Left hindlimb (tissue), 1 donor: ENCODE measurements at regions not wholly inside any gene's neighbourhood (a gene's known extent, or its start where the extent isn't known, plus 50 kb on each side); places are given as distances from the start of the nearest gene placed in this dataset.
A peak's percentile ranks its signal among the peaks of the same experiment; 100 is the strongest.
"Not testable (repeated sequence)": the region's sequence is repeated elsewhere in the genome, so short reads cannot be mapped to it uniquely, and the experiment has no call there.

Experiments
- DNase-seq: peaks from one replicate; pipeline ENCODE4 v3.0.0-alpha.2; 2018

DNA sequence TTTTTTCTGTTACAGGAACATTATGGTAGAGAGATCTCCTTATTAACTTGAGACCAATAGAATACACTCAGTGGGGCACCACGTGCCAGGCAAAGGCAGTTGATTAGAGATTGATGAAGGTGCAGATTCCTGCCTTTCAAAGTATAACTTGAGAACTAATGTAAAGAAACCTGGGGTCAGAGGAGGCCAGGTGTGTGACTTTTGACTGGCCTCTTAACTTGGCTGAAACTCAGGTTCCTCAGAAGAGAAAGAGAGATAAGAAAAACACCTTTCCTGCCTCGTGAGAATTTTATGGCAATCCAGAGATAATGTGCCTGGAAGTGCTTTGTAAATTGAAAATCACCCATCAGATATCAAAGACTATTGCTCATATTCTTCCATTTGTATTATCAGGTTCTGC lies 110.7 kb upstream of the GZMB start:
- no peak for DNase-seq

DNA sequence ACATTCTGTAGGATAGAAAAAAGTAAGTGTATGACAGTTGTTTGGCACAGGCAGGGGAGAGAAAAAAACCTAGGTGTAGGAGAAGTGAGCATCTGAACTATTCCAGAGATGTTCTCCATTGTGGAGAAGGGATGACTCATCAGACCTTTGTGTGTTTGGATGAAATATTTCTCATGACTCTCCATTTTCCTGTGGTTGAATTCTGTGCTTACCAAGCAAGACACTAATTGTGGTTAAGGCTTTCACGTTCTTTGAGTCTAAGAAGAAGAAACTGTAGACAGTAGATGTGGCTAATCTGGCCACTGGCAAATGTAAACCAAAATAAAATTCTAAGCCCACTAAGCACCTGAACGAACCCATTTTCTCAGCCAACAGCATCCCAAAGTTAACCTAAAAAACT lies 107.9 kb upstream of the GZMB start:
- DNase-seq, result no peak

DNA sequence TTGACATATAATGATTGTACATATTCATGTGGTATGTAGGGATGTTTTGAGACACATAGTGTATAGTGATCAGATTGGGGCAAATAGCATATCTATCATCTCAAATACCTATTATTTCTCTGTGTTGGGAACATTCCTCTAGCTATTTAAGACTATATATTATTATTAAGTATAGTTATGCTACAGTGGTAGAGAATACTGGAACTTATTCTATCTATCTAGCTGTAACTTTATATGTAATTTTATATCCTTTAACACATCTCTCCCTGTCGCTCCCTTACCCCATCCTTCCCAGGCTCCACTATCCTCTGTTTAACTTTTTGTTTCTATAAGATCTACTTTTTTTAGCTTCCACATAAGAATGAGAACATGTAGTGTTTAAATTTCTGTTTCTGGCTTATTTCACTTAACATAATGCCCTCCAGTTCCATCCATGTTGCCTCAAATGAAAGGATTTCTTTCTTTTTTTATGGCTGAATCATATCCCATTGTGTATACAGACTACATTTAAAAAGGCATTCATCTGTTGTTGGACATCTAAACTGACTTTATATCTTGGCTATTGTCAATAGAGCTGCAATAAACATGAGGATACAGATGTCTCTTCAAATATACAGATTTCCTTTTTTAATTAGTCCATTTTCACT lies 102.1 kb upstream of the GZMB start:
- DNase-seq, result no peak

DNA sequence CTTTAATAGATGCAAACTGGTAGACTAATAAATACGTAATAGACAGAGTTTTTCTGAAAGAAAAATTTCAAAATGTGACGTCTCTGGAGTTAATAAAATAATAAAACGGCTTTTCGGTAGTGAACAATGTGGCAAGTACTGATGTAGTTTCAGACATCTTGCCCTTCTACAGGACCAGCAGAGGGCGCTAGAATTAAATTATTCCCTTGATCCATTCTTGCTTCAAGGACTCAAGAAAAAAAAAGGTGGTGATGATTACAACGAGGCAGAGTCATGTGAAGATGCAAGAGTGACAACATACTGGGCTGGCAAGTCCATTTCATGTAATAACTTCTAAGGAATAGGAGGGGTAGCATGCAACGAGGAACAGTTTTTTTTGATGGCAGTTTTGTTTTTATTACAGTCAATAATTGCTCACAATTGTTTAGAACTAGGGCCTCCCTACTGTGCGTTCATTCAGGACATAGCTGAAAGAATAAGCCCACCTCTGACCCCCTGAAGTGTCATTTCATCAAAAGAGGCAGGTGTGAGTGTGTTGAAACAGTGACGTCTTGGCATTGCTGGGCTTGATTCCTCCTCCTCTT lies 101.0 kb upstream of the GZMB start:
- no peak for DNase-seq

DNA sequence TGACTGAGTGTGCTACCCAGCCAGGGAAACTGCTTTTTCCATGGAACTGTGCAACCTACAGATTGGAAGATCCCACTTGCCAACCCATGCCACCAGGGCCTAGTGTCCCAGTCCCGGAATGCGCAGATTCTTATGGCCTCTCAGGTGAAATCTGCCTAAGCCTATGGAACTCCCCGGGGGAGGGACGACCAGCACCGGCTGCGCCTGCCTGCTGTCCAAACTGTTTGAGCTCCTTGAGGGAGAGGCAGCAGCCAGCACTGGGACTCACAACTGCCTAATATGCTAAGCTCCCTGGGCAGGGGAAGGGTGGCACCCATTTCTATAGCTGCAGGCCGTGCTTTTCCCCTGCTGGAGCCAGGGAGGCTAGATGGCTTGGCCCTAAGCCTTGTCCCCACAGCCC lies 92.5 kb upstream of the GZMB start:
- DNase-seq, result no peak

DNA sequence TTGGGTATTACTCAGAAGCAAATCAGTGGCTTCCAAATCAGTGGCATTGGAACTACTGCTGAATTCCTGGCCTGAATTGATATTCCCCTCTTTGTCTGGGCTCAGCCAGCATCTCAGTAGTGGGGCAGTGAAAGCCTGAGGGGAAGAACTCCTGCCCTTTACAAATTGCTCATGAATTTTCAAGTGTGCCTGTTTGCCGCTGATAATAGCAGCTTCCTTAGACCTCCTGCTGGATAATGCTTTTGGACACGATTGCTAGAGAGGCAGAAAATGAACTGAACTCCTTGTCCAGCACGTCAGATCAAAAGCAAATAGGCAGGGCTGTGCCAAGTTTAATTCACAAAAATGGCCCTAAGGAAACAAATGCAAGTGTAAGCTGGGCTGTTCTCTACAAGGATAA lies 91.3 kb upstream of the GZMB start:
- no peak for DNase-seq

DNA sequence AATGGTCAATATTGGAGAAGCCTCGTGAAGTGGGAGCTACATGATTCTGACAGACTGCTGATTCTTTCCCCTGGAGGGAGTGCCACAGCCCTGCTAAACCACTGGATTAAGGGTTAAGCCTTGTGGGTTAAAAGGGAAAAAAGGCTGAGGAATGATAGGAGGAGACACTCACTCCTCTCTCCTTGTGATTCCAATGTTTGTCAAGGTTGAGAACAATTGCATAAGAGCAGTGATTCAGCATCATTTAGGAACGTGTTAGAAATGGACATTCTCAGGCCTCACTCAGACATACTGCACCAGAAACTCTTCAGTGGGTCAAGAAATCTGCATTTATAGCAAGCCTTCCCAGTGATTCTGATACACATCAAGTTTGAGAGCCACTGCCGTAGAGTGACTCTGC lies 87.8 kb upstream of the GZMB start:
- no peak for DNase-seq

DNA sequence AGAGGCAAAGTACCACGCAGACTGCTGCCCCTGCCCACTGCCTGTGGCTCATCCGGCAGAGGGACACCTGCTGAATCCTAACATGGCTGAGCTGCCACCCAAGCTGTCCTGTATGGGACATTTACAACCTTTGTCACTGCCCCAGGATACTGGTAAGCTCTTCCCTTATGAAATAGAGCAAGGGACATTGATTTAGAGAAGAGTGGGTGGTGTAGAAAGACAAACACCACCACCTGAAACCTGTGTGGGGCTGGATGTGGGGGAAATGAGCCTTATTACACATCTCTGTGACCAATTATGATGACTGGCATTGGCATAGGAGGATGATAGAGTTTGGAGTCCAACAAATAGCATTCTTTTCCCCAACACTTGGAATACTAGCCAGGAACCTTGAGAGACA lies 81.2 kb upstream of the GZMB start:
- DNase-seq, result no peak

DNA sequence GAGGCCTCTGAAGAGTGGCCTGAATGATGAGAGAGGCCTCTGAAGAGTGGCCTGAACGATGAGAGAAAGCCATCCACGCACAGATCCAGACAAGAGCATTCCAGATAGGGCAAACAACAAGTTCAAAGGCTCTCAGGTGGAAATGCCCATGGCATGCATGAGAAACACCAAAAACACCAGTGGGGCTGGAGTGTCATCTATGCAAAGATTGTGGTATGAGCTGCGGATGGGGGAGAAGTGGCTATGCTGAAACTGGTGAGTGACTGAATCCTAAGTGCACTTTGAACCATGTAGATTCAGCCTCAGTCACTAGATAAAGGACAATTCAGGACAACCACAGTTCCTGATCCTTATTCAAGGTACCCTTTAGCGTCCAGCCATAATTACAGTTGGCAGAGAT lies 79.4 kb upstream of the GZMB start:
- no peak for DNase-seq

DNA sequence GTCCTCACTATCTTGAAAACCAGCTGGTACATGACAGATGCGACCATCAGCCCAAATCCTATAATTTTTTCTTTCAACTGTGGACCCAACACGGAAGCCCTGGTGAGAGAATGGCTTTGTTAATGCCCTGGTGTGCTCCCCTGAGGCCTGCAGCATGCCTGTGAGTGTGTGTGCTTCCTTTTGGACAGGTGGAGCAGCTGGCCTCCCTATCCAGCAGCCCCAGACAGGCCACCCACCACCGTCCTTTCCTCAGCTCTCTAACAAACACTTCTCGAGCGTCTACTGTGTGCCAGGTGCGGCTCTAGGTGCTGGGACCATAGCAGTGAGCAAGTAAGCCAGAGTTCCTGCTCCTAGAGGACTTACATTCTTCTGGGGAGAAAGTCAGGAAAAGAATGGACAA lies 78.9 kb upstream of the GZMB start:
- no peak for DNase-seq

DNA sequence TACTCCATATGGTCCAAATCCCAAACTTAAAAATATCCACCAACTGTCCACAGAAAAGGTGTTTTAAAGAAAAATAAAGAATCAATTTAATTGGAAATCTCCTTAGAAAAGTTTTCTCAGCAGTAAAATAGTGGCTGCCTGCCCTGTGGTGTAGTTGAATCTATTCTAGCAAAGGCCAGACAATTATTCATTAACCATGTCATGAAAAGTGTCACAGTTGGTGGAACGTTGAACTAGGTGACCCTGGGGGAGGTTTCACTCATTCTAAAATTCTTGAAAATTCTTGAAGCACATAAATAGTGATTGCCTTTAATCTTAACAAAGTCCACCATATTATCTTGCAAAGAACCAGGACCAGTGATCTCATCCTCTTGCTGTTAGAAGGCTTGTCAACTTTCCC lies 78.4 kb upstream of the GZMB start:
- no peak for DNase-seq

DNA sequence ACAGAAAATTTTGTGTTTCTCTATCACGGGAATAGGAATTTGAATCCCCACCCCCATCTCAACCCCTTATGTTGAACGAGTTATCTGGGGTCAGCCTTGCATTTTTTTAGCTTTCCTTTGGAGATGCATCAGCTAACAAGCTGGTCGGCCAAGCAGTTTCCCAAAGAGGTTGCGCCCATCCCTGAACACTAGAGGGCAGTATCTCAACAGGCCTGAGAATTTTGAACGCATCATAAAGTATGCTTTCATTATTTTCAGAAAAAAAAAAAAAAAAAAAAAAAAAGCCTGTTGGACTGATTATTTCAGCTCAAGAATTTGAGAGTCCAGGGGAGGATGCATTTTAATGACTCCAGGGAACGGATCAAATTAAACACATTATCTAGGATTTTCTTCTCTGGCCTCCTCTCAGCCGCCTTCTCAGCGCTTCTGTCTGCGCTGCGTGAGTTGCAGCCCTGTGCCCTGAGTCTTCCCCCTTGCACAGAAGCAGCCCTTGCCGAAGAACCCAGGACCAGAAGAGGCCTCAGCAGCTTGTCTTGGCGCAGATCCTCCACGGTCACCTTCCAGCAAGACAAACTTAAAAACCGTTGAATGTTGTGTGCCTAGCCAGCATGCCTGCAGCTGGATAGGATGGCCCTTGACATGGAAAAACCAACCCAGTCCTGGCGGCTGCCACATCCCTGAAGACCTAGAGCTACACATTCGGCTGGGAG lies 76.6 kb upstream of the GZMB start:
- DNase-seq, result peak; percentile 60

DNA sequence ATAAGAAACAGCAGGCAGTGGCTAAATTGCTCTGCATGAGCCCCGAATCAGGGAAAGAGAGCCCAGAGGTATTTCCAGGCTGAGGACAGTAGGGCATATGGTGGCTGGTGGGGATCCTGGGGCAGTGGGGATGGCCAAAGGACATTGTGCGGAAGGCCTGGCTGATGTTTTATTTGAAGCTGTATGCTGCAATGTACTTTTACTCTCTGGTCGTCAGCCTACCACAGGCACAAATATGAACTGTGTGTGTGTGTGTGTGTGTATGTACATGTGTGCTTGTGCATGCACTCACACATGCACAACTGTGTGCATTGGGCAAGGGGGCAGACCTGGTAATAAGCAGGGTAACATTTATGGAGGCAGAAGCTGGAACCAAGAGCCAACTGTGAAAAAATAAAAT lies 74.7 kb upstream of the GZMB start:
- no peak for DNase-seq

DNA sequence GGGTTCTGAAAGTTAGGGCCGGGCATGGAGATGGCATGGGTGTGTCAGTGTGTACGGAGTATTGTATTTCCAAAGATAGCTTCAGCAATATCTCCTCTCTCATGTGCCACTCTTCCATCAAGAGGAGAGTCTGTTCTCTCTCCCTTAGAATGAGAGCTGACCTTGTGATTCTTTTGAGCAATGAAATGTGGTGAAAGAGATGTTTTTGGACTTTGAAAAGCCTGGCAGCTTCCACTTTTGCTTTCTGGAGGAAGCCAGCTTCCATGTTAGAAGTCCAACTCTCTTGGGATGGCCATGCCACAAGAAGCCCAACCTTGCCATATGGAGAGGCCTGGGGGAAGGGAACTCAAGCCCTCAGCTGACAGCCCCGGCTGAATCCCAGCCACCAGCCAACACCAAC lies 72.4 kb upstream of the GZMB start:
- no peak for DNase-seq

DNA sequence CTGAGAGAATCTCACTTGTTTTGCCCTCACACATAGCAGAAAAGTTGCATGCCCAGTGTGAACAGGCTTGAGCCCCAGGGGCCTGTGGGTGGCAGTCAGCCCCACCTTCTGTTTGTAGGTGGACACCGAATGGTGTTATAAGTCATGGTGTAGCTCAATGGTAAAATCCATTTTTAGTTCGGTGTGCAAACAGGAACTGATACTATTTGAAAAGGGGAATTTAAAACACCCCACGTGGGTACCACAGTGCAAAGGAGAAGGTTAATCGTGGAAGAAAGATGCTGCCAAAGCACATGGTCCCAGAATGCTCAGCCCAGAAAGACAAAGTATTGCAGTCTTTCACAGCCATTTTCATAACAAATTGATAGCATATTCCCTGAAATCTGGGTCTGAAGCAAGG lies 71.8 kb upstream of the GZMB start:
- DNase-seq, result no peak

DNA sequence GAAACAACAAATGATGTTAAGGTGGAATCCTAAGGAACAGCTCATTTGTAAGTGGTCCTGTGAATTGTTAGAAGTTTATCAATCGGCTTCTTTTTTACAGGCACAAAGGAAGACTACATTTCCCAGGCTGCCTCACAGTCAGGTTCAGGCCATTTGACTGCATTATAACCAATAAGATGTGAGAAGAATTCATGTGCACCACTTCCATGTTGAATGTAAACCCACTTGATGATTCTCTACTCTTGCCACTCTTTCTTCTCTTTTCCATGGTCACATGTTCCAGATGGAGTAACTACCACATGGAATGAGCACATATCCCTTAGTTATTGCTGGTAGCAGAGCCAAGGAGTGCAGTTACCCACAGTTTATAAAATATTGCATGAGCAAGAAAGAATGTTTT lies 67.1 kb upstream of the GZMB start:
- DNase-seq, result no peak

DNA sequence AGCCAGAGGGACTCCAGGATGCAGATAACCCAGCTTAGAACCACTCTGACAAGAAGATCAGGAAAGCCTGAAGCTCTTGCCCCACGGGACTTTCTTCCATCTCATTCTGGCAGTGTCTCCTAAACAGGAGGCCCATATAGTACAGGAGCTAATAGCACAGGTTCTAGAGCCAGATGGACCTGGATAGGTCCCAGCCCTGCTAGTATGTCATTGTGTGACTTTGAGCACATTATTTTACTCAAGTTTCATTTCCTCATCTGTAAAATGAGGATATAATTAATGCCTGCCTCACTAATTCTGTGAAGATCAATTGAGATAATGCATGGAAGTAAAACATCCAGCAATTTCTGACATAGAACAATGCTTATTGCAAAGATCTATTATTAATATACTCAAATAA lies 66.5 kb upstream of the GZMB start:
- no peak for DNase-seq

DNA sequence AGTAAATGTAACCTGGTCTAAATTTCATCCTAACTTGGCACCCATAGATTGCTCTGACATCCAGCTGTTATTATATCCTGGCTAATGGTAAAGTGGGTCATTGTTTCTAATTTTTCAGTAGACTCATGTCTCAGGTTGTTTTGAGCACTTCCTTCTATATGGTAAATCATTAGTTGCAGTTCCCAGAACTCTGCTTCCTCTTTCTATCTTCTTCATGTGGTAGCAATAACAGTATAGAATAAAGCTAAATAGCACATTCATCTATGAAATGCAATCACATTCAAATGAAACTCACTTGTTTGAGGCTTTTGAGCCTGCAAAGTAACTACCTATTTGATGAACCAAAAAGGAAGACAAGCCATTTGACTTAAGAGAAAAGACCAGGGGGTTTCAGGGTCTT lies 65.1 kb upstream of the GZMB start:
- no peak for DNase-seq

DNA sequence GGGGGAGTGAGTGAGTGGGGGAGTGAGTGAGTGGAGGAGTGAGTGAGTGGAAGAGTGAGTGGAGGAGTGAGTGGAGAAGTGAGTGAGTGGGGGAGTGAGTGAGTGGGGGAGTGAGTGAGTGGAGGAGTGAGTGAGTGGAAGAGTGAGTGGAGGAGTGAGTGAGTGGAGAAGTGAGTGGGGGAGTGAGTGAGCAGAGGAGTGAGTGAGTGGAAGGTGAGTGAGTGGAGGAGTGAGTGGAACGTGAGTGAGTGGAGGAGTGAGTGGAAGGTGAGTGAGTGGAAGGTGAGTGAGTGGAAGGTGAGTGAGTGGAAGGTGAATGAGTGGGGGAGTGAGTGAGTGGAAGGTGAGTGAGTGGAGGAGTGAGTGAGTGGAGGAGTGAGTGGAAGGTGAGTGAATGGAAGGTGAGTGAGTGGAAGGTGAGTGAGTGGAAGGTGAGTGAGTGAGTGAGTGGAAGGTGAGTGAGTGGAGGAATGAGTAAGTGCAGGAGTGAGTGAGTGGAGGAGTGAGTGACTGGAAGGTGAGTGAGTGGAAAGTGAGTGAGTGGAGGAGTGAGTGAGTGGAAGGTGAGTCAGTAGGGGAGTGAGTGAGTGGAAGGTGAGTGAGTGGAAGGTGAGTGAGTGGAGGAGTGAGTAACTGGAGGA lies 62.4 kb upstream of the GZMB start:
- not testable (repeated sequence) for DNase-seq

DNA sequence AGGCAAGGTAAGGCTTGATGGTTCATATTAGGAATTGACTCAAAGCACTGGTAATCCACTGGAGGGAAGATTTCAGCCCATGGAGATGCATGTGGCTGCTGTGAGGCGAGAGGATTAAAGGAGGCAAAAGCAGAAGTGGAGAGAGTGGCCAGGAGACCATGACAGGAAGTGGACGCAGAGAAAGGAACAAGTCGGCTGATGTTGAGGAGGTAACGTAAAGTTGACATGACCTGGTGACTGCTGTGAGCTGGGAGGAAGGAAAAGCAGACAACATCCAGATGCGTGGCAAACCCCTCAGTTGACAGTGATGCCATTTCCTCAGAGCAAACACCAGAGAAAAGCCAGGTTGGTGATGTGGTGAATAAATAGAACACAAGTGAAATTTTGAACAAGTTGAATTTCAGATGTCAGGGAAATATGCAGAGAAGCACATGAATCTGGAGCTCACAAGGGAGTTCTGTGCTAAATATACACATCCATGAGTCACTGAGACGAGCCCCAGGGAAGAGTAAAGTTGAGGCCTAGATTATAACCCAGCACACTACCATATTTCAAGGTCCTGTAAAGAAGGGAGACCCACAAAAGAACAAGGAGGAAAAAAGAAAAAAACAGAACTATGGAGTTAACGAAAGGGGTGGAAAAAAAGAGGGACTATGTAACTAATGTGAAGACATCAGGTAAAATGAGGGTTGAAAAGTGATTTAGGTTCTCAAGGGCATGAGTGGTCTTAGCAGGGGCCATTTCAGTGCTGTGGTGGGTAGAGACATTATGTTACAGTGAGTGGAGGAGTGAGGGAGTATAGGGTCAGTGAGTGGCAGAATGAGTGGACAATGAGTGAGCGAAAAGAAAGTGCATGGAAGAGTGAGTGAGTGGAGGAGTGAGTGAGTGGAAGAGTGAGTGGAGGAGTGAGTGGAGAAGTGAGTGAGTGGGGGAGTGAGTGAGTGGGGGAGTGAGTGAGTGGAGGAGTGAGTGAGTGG lies 61.6 kb upstream of the GZMB start:
- DNase-seq, result no peak

DNA sequence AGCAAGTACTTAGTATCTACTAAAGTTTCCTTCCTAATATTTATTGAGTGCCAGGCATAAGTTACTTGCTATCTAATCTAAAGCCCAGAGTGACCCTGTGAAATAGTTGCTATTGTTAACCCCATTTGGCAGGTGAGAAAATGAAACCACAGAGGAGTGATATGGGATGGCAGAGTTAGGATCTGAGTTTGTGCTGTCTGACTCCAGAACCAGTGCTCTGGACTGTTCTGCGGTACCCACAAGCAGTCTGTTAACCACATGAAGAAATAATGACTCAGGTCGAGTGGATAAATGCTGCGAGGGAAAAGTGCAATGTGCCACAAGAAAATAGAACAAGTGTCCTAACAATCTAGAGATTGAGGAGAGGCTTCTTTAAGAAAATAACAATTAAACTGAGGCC lies 60.7 kb upstream of the GZMB start:
- DNase-seq, result no peak

DNA sequence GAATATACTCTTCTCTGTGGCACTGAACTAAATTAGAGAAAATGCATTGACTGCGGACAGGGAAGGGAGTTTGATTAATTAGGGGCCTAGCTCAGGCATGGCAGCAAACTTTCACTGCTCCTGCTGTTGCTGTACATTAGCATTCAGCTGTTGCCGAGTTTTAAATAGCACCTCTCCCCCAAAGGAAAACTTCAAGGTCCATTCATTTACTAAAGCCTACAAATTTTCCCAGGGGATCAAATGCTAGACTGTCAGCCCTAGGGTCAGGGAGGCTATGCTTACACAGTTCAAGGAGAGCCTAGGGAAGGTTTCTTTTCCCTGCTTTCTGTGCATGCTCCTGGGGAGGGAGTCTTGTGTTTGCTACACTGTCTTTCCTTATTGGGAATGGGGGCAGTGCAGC lies 60.0 kb upstream of the GZMB start:
- DNase-seq, result no peak

DNA sequence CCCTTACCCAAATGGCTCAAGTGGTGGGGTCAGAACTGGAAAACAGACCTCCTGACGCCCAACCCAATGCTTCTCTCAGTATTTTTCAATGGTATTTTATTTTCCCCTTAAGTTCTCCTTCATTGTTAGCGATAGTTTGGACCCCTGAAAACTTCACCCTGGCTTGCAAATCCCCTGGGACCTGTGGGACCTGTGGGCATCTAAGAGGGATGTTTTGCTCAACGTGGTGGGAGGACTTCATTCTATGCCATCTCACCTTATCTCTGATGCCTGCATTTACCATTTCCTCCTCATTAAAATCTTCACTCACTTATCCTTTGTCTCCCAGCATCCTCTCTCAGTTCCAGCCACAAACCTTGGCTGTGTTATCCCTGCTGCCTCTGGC lies 59.4 kb upstream of the GZMB start:
- DNase-seq, result no peak
